ENCODE measurements at regions not wholly inside any gene's neighbourhood (a gene's known extent, or its start where the extent isn't known, plus 50 kb on each side); places are given as distances from the start of the nearest gene placed in this dataset.

GRCh38 chr4:17091104-17091503, 192.7 kb upstream of the LDB2 start:
- no peak for TF ChIP-seq CTCF (IDR thresholded peaks at IDR 0.05; ENCODE audit: low read depth, low read length, poor library complexity, severe bottlenecking)
- no peak for TF ChIP-seq EZH2phosphoT487 (IDR thresholded peaks at IDR 0.05; ENCODE audit: borderline replicate concordance, low read length)

Measured in DOHH2 (cell line).